Midbrain (tissue), 1 donor: ENCODE measurements at regions not wholly inside any gene's neighbourhood (a gene's known extent, or its start where the extent isn't known, plus 50 kb on each side); places are given as distances from the start of the nearest gene placed in this dataset.
"Not testable (repeated sequence)": the region's sequence is repeated elsewhere in the genome, so short reads cannot be mapped to it uniquely, and the experiment has no call there.

Experiments
- DNase-seq: peaks from one replicate; lab custom pipeline; 2025; lab: John Stamatoyannopoulos, UW

DNA sequence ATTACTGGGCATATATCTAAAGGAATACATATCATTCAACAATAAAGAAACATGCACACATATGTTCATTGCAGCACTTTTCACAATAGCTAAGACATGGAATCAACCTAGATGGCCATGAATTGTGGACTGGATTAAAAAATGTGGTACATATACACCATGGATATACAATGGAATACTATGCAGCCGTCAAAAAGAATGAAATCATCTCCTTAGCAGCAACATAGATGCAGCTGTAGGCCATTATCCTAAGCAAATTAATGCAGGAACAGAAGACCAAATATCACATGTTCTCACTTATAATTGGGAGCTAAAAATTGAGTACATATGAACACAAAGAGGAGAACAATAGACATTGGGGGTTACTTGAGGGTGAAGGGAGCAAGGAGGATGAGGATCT lies 175.6 kb downstream of the POLR1F start:
- DNase-seq, result no peak

DNA sequence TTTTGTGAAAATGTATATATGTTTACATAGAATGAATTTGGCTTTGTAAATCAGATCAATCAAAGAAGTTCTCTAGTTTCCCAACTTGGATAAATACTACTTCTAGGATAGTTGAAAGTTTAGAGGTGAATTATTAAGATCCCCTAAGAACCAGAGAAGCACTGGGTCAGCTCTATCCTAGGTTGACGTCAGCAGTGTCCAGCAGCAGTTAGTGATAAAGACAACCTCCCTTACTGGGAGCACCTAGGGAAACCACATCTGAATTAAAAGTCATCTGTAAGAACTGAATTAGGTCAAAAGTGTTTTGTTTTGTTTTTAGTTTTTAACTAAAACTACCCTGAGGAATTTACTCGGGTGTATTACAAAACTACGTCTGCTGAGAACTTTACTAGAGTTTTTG lies 178.0 kb downstream of the POLR1F start:
- DNase-seq, result no peak

DNA sequence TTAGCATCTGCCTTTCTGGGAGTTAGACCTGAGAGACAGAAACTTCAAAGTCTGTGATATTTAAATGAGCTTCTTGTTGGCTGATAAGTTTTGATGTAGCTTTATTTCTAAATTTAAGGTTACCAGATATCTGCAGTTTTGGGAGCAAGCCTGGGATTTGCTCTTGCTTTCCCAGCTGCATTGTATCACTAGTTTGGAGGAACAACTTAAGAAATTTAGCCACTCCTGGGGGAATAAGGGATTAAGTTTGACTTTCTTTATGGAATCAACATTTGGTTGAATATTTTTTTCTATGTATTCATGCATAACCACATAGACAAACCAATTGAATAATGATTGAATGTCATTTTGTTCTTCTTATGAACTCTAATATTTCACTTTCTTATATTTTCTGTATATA lies 178.6 kb downstream of the POLR1F start:
- no peak for DNase-seq

DNA sequence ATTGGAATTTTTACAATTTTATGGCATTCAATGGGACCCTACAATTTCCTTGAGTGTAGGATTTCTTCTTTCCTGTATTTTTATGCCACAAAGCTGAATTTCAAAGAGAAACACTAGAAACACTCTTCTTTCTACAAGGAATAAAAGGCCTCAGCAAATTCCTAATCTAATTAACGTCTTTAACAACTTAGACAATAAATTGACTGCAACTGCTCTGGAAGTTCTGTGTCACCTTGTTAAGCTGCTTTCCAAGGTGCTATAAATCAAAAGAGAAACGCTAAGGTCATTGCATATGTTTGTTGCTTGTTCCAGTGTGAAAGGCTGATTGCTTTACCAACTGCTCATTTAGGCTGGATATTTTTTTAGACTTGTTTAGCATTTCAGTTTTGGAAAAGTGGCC lies 182.2 kb downstream of the POLR1F start:
- no peak for DNase-seq

DNA sequence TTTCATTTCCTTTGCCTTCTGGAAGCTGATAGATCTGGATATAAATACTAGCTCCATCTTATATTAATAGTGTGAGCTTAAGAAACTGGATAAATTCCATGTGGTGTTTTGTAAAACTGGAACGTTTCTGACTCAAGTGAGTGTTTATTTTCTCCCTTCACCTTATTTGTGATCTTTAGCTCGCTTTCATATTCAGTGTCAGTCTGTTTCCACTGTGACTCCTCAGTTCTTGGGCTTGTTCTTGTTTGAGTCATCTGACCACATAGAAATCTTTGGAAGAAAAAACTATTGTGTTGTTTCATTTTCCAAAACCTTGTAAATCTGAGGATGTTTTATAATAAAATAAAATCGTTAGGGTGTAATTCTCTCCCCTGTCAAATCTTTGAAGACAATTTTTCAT lies 186.4 kb downstream of the POLR1F start:
- no peak for DNase-seq

DNA sequence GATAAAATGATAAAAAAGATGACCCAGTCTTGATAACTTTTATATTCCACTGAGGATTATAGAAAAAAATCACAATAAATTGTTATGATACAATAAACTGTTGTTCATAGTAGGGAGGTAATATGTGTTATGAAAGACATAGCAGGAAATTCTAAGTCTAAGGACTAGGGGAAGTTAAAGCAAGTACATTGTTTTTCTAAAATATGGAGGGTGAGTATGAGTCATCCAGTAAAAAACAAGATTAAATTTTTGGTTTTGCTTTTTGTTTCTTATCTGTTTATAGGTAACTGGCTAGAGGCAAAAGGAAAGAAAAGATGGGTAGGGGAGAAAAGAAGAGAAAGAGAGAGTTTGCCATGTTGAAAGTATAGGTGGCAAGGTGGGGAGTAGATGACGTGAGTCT lies 188.4 kb downstream of the POLR1F start:
- no peak for DNase-seq

DNA sequence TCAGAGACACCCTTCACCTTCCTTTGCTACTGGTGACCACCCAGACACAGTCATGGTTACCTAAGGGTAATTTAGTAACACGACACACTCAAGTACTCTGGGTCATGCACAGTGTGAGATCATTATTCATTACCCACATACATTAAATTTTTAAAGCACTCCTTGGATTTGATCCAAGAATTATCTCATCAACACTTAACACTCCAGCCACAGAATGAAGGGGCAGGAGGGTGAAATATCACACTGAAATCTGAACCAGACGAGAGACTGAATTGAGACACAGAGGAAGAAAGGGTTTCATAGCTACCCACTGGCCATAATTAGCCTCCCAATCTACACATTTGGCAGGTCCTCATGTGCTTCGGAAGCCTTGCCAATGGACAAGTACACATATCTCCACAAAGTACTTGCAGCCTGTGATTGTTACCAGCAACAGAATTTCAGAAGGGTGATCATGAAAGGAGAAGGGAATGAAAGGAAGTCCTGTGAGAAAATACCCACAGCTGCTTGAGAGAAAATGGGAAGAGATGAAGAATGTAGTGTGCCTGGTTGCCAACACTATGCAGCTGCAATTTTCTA lies 189.3 kb downstream of the POLR1F start:
- no peak for DNase-seq

DNA sequence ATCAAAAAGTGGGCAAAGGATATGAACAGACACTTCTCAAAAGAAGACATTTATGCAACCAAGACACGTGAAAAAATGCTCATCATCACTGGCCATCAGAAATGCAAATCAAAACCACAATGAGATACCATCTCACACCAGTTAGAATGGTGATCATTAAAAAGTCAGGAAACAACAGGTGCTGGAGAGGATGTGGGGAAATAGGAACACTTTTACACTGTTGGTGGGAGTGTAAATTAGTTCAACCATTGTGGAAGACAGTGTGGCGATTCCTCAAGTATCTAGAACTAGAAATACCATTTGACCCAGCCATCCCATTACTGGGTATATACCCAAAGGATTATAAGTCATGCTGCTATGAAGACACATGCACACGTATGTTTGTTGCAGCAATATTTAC lies 191.3 kb downstream of the POLR1F start:
- not testable (repeated sequence) for DNase-seq

DNA sequence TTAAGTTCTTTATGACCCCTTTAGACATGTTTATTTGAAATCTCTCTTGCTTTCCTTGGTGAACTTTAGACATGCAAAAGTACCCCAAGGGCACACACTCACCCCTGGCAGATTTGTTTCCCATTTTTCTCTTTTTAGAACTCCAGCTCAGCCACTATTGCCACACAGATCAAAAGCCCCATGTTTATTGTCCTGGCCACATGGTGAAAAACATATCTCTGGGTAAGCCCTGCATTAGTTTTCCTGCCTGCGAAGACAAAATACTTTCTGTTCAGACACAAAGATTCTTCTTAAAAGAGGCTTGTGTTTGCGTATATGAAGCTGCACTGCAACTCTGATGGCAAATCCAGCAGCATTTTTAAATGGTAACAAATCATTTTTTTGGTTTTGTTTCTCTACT lies 200.0 kb downstream of the POLR1F start:
- DNase-seq, result no peak

DNA sequence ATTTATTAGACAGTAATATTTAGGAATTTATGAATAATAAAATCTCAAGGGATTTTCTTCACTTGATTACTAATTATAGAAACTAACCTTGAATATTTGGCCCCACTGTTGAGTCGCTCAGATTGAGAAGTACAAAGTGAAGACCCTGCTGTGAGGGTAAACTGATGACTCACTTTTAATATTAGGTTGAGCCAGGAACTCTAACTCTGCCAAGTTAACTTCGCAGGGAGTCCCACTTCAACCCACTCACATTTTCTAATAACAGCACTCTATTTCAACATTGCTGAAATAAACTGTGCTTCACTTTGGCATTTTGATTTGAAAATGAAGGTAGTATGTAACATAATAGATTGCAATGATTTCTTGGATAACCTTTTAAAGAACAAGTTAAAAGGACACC lies 200.7 kb downstream of the POLR1F start:
- DNase-seq, result no peak

DNA sequence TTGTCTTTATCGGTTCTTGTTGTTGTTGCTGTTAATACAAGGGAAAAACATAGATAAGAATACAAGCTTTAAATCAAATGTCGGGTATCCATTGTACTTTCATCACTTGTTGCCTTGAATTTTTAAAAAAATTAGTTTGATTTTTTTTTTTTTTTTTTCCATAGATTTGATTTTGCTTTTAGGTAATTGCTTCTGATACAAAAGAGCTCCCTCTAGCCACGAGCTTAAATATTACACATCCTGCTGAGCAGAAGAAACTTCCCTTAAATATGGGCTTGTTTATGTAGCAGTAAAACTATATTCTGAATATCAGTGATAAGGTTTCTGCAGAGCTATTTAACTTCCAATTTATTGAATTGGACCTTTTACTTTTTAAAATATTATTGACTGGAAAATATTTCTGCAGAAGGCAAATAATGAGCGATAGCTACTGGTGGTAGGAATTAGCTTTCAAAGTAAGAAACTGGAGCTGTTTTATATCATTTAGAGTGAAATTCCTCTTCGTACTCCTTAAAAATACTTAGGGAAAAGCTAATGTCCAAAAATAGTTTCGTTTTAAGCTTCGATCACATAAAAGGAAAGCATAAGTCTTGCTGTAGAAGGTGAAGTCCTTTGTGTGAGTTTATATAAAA lies 216.9 kb downstream of the POLR1F start:
- DNase-seq, result peak; percentile 3

DNA sequence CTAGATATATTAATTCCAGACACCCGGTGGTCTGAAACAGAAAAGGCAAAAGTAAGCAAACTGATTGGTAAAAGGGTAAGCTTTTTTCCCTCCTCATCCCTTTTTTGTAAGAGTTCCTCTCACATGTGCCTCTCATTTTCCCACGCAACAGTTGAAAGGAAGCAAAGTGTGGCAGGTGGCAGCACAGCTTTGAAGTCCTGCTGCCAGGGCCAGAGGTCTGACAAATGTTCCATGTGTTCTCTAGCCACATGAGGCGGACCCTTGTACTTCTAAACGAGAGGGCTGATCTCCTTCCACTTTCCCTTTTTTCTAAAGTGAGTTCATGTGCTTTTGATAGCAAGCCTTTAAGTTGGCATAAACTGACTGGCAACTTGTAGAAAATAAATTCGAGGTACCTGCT lies 217.5 kb downstream of the POLR1F start:
- no peak for DNase-seq

DNA sequence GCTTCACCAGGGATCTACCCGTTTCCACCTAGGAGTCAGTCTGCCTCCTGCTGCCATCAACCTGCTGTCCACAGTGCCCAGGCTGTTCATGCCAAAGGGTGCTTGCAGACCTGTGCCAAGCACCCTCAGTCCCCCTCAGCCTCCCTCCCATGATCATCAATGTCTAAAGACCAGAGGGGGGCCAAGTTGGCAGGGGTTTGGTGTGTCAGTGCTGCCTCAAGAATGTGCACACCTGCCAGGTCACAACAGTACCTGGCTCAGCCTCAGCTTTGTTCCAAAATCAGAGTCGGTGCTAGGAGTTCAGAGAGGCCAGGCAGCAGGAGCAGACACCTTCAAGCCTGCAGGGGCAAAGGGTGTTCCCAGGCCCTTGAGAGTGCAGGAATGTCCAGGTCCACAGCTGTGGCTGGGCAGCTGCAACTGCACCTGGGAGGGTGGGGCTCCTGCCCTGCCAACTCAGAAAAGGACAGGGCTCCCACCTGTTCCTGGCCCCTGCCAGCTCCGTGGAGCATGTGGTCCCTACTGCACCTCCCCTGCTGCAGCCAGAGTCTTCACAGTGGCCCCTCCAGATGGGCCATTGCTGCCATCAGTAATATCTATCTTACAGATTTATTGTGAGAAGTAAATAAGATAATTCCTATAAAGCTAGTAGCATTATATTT lies 219.5 kb downstream of the POLR1F start:
- no peak for DNase-seq

DNA sequence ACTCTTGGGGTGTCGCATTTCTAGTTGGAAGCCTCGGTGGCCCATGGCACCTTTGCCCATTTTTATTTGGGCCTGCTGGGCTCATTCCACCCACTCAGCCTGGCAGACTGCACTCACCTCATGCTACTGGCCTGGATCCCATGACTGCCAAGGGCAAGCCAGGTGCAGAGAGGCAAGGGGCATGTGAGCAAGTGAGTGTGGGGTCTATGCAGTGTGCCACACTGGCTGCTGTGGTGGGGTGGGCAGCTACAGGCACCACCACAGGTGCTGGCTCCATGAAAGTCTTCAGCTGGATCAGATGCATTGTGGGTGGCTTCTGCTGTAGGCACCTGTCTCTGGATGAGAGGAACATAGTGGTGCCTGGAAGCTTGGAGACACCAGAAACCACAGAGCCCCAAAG lies 220.8 kb downstream of the POLR1F start:
- no peak for DNase-seq

DNA sequence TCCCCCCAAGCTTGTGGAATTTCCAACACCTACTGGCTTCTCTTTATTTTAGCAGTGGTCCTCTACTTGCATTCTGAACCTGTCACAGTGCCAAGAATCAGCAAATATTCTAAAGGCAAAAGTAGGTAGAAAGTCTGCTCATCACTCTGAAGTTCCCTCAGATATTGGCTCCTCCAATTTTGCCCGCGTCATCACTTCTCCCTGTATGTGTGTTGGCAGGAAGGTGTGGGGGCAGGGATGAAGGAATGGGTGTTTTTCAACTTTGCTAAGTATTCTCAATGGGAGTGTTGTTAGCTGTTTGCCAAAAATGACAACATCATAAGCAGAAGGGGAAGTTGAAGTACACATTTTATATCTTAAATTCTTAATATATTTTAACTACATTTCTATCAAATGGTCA lies 226.2 kb downstream of the POLR1F start:
- no peak for DNase-seq

DNA sequence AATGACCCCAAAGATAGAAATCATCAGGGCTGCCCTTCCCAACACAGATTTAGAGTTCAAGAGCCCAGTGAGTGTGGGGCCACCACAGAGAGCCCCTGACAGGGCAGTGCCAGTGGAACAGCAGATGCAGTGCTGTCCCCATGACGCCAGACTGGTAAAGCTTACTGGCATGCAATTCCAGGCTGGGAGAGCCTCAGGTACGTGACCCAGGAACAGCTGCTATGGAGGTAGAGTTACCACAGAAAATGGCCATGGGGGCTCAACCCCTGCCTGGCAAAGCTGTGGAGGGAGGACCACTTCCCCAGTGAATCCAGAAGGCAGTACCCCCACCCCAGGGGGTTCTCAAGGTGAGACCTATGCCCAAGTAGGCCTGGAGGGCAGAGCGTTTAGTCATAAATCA lies 228.5 kb downstream of the POLR1F start:
- DNase-seq, result no peak

DNA sequence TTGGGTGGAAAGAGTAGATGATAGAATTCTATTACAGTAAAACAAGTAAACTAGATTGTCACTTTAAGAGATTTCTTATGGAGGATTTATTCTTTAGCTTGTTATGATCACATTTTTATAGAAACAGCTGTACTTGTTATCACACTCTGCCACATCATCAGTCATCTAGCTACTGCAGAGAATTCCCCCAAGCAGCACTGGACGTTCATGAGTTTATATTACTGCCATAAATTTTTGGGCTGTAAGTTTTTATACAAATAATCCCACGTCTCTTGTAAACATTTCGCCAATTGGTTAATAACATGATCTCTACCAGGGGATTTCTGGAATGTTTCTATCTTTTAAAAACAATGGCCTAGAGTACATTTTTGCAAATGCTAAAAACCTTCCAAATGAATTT lies 238.8 kb downstream of the POLR1F start:
- no peak for DNase-seq

DNA sequence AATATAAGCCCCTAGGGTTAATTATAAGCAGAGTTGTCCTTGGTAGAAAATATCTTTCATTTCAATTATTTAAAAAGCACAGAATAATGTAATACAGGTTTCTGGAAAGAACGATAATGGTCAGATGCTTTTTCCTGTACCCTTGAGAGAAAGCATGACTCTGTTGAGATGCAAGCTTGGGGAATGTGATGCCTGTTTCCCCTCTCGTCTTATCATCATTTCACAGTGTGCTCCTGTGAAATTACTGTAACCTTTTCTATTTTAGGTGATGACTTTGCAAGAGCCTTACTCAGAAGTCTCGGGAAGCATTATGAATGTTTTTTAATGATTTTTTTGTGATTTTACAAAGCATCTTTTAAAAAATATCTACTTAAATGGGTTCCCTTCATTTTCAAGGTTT lies 243.0 kb downstream of the POLR1F start:
- no peak for DNase-seq

DNA sequence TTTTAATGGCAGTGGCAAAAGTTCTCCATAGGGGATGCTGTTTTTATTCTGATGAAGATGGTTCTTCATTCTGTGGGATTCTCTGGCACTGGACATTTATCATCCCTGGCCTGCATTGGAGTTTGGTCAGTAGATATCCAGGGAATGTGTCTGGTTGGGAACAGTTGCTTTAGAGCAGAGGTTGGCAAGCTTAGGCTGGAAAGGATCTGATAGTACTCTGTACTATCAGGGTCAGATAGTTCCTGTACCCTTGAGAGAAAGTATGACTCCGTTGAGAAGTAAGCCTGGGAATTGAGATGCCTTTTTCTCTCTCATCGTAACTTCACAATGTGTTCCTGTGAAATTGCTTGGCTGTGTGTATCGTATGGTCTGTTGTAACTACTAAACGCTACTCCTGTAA lies 244.1 kb downstream of the POLR1F start:
- no peak for DNase-seq

DNA sequence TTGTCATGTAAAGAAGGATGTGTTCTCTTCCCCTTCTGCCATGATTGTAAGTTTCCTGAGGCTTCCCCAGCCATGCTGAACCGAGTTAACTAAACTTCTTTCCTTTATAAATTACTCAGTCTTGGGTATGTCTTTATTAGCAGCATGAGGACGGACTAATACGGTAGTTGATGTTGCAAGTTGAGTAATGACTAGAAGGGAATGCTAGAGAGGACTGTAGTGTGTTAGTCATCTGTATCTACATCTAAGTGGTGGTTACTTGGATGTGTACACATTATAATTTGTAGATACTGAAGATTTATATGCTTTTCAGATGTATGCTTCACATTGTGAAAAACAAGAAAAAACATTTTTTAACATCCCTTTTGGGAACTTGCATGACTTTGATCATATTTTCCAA lies 244.6 kb downstream of the POLR1F start:
- no peak for DNase-seq

DNA sequence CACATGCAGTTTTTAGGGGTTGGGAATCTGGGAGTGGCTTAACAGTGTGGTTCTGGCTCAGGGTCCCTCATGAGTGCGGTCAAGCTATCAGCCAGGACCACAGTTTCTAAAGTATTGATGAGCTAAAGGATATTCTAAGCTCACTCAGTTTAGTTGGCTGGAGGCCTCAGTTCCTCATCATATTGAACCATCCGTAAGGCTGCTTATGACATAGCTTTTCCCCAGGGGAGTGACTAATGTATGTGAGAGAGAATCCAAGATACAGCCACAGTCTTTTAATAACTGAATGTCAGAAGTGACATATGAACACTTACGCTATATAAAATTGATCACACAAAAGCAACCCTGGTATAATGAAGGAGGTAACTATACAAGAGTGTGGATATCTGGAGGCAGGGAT lies 245.3 kb downstream of the POLR1F start:
- DNase-seq, result no peak

DNA sequence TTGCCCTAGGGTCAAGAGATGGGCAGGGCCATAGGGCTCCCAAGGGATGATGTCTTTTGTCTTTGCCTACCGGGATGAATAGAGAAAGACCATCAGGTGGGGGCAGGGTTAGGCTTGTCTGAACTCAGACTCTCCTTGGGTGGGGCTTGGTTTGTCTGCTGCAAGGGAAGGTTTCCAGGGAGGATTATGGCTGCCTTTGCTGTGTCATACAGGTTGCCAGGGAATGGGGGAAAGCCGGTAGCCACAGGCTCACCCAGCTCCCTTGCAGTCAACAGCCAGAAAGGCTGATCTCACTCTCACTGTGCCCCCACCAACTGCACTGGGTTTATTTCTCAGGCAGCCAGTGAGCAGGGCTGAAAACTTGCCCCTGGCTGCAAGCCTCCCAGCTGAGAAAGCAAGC lies 253.2 kb downstream of the POLR1F start:
- no peak for DNase-seq

DNA sequence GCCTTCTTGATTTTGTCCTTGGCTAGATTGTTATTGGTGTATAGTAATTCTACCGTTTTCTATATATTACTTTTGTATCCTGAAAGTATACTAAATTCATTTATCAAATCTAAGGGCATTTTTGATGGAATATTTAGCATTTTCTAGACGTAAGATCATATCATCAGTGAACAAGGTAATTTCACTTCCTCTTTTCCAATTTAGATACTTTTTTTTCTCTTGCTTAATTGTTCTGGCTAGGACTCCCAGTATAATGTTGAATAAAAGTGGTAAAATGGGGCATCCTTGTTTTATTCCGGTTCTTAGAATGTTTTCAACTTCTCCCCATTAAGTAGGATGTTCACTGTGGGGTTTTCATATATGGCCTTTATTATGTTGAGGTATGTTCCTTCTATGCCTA lies 260.7 kb downstream of the POLR1F start:
- no peak for DNase-seq
